ENCODE measurements at regions not wholly inside any gene's neighbourhood (a gene's known extent, or its start where the extent isn't known, plus 50 kb on each side); places are given as distances from the start of the nearest gene placed in this dataset.
"Not testable (repeated sequence)": the region's sequence is repeated elsewhere in the genome, so short reads cannot be mapped to it uniquely, and the experiment has no call there.

DNA sequence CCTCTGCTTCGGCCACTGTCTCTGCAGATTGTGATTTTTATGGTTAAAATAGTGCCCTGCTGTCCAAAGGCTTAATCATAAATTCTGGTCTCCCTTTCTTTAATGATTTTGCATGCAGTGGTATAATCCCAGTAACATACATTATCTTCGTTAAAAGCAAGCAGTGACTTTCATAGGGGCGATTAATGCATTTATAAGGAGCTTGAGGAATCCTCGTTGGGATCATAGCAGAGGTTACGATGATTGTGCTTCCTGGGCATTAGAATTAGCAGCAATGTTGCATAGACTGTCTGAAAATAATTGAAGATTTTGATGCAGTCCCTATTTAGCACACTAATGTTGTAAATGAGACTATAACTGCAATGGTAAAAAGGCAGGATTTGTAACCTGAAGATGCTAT lies 181.3 kb downstream of the PRL start:
- no peak for DNase-seq (ENCODE audit: low read depth in 4 of 4, low spot score in 3 of 4)

DNA sequence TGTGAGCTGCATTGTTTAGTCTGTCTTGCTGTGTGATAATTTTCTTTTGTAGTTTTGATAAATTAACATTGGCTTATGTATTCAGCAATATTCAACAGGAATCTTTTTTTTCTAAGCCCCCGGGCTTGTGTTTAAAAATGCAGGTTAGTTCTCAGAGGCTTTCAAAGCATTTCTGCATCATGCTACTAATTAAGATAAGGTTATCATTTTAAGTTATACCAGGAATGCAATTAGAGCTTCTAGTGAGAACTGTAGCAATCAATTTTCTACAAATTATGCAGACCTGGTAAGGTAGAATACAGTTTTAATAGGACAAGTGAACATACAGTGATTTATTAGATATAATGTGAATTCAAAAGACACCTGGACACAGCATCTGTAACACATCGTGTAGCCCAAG lies 179.2 kb downstream of the PRL start:
- no peak for DNase-seq (ENCODE audit: low read depth in 4 of 4, low spot score in 3 of 4)

DNA sequence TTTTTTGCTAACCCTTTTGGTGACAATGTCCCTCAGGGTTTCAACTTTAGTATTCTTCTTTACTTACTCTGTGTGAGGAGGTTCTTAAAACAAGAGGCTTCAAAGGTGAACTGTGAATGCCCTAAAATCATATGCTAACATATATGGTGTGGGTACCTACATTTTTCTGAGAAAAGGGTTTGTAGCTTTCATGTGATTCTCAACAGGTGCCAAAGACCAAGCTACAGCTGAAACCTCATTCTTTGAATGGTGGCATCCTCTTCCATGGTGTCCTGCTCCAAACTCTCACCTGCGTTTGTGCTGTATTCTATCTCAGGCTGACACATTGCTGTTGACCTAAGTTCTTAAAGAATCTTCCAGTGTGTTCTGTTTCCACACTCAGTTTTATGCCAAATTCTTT lies 177.3 kb downstream of the PRL start:
- no peak for DNase-seq (ENCODE audit: low read depth in 4 of 4, low spot score in 3 of 4)

DNA sequence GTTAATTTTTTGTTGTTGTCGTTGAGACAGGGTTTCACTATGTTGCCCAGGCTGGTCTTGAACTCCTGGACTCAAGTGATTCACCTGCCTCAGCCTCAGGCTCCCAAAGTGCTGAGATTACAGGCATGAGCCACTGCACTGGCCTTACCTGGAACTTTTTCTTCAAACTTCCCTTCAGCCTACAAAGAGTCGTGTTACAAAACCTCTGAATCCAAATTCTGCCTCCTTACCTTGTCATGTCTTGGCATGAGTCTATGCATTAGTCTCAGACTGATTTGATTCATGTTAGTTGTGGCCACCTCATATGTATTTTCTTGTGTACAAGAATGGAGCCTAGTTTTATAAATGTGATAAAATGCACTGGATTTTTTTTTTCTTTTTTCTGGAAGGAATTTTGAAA lies 172.1 kb downstream of the PRL start:
- DNase-seq (ENCODE audit: low read depth in 4 of 4, low spot score in 3 of 4): no peak

DNA sequence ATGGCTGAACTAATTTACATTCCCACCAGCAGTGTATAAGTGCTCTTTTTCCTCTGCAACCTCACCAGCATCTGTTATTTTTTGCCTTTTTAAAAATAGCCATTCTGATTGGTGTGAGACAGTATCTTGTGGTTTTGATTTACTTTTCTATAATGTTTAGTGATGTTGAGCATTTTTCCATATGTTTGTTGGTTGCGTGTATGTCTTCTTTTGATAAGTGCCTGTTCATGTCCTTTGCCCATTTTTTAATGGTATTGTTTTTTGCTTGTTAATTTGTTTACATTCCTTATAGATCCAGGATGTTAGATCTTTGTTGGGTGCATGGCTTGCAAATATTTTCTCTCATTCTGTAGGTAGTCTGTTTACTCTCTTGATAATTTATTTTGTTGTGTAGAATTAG lies 169.9 kb downstream of the PRL start:
- DNase-seq (ENCODE audit: low read depth in 4 of 4, low spot score in 3 of 4): no peak

DNA sequence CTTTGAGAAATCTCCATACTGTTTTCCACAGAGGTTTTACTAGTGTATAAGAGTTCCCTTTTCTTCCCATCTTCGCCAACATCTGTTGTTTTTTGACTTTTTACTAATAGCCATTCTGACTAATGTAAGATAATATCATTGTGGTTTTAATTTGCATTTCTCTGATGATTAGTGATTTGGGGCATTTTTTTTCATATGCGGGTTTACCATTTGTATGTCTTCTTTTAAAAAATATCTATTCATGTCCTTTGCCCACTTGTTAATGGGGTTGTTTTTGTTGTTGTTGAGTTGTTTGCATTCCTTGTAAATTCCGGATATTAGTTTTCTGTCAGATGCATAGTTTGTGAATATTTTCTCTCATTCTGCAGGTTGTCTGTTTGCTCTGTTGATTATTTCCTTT lies 167.1 kb downstream of the PRL start:
- no peak for DNase-seq (ENCODE audit: low read depth in 4 of 4, low spot score in 3 of 4)

DNA sequence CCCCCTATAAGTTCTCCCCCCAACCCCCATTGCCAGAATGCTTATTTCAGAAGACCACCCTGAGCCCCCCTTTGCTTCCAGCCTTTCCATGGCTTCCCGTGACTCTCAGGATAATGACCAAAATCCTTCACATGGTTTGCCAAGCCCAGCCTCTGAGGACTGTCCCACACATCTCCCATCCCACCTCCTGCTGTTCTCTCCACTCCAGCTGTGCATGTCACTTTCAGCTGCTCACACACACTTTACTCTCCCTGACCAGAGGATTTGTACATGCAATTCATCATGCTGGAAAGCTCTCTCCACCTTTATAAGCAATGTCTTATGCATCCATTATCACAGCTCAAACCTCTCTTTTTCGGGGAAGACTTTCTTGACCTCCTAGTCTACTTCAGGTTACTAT lies 164.2 kb downstream of the PRL start:
- no peak for DNase-seq (ENCODE audit: low read depth in 4 of 4, low spot score in 3 of 4)

DNA sequence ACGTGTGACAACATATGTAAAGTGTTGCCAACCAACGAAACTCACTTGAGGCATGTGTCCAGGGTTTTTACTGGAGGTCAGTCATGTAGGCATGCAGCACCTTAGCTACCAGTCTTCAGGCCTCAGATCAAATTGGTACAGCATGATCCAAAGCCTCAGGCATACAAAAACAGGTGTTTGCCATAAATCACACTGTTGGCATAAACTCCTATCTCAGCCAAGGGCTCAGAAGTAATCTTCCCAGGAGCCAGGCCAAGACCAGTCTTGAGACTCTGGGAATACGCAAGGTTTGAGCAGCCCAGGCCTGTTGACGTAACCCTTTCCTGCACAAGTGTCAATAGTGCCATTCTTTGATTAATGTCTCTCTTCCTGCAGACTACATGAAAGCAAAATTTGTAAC lies 163.5 kb downstream of the PRL start:
- DNase-seq (ENCODE audit: low read depth in 4 of 4, low spot score in 3 of 4): no peak

DNA sequence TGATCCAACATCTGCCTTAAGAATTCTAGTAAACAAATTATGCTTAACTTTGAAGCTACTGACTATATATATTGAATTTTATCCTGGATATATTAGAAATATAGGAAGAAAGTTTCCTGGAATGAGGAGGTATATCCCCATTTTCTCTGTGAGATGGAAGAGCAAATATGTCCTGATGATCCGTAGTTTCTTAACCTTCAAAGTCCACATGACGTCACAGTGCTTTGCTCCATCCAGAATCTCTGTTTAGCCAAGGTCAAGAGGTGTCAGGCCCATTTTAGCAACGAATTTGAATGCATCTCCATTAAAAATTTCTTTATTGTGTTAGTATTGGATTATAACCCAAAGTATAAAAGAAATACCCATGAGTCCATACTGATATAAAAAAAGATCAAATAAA lies 162.5 kb downstream of the PRL start:
- no peak for DNase-seq (ENCODE audit: low read depth in 4 of 4, low spot score in 3 of 4)

DNA sequence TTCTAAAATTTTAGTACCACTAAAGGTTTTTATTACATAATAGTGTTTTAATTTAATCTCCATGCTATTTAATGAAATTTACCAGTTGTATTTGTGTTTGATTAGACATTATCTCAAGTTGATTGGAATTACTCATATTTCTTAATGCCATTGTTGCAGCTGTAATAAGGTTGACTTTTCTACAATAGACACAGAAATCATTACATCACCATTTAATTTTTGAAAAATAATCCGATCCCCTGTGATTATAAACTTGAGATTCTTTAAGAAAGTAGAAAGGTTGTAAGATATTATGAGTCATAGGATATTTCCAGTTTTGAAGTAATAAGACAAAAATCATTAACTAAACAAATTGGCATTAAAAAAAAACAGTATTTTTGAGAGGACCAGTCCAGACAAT lies 161.4 kb downstream of the PRL start:
- no peak for DNase-seq (ENCODE audit: low read depth in 4 of 4, low spot score in 3 of 4)

DNA sequence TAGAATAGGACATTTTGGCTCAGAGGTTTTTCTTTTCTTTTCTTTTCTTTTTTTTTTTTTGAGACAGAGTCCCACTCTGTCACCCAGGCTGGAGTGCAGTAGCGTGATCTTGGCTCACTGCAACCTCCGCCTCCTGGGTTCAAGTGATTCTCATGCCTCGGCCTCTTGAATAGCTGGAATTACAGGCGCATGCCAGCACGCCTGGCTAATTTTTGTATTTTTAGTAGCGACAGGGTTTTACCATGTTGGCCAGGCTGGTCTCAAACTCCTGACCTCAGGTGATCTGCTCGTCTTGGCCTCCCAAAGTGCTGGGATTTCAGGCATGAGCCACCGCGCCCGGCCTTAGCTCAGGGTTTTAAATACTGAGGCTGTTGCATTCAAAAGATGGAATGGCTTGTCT lies 156.1 kb downstream of the PRL start:
- not testable (repeated sequence) for DNase-seq (ENCODE audit: low read depth in 4 of 4, low spot score in 3 of 4)

DNA sequence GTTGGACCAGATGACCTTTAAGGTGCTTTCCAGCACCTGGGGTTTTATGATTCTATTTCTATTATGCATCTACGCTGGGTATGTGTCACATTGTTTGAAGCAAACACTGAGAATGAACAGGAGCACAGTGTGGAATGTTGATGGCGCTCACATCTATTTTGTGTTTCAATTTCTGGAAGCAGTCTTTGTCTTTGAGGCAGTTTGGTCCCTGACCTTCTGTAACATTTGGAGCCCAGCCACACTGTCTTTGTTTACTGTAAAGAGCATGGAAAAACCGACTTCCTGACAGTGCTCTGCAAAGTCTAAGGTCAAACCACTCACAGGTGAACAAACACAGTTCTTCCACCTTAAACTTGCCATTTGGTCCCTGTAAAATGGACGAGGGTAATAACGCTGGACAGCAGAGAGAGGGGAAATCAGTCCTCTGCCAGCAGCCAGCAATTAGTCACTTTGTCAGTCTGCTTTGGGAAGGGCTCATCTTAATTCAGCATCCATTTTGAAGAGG lies 155.5 kb downstream of the PRL start:
- no peak for DNase-seq (ENCODE audit: low read depth in 4 of 4, low spot score in 3 of 4)

DNA sequence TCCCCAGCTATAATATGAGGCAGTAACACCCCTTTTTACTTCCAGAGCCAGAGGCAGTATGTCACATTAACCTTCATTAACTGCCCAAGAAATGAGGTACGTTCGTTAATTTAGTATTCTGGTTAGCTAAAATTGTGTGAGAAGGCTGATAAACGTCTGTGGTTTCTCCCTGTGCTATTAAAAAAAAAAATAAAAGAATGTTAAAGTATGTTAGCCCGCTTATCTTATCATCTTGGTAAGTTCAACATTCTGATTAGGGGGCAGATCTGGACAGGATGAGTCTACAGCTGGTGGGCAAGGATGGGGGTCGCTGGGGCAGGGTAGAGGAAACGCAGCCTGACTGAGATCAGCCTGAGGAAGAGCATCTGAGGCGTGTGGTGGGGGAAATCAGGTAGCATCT lies 154.0 kb downstream of the PRL start:
- DNase-seq (ENCODE audit: low read depth in 4 of 4, low spot score in 3 of 4): no peak

DNA sequence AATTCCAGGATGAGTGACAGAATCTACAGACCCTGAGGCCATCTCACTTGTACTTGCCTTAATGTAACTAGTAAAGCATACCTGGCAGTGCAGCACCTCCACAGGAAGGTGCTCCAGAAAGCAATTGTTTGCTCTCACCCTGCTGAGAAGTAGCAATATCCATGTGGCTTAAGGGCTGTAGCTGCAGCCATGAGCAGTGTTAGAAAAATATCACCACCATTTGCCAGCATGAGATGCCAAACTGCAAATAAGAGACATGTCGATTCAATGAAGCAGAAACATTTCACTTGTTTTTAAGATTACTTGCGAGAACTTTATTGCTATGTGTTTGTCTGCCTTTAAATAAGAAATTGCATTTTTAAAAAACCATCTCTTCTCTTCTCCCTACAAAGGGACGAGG lies 151.5 kb downstream of the PRL start:
- DNase-seq (ENCODE audit: low read depth in 4 of 4, low spot score in 3 of 4): no peak

DNA sequence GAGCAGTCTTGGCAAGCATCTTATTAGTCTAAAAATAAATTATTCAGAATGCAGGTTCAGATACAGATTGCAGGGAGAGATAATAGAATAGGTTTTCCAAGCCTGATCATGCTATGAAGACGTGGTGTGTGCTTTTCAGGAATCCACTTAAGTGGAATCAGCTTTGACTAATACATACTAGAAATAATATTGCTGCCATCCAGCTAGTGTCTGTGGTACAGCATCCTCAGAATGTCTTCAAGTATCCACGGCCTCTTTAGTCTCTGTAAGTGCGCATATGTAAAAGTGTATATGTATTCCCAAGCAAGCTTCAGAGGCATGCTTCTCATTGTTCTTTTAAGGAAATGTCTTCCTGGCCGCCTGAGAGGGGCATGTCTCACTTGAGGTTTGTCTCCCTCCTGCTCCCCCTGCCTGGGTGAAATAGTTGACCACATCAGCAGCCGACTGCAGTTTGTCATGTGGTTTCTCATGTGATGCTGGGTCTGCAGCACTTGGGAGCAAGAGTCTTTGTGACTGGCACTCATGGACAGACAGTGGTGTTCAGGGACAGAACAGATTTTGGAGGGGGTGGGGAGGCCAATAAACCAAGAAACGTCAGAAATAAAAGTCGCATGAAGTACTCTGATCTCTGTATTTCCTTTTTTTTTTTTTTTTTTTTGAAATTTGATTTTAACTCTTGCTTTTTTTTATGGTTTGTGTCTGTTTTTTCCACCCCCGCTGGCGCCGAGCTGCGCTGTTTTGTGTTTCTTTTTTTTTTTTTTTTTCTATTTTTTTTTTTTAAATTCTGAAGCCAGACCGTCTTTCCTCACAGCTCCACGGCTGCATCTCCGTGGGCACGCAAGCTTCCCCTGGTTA lies 150.8 kb downstream of the PRL start:
- peak in 1 of 4 donors; percentile 48 for DNase-seq (ENCODE audit: low read depth in 4 of 4, low spot score in 3 of 4)

DNA sequence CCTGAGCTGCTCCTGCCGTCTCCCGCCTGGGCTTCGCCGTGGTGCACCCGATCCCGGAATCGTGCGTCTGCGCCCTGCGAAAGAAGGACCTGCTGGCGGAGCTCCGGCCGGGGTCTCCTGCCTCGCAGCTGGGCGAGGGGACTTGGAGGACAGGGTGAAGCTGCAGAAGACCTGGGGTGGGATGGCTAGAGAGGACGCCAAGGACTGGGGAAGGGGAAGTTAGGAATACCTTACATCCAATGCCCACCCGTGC lies 150.2 kb downstream of the PRL start:
- no peak for DNase-seq (ENCODE audit: low read depth in 4 of 4, low spot score in 3 of 4)

DNA sequence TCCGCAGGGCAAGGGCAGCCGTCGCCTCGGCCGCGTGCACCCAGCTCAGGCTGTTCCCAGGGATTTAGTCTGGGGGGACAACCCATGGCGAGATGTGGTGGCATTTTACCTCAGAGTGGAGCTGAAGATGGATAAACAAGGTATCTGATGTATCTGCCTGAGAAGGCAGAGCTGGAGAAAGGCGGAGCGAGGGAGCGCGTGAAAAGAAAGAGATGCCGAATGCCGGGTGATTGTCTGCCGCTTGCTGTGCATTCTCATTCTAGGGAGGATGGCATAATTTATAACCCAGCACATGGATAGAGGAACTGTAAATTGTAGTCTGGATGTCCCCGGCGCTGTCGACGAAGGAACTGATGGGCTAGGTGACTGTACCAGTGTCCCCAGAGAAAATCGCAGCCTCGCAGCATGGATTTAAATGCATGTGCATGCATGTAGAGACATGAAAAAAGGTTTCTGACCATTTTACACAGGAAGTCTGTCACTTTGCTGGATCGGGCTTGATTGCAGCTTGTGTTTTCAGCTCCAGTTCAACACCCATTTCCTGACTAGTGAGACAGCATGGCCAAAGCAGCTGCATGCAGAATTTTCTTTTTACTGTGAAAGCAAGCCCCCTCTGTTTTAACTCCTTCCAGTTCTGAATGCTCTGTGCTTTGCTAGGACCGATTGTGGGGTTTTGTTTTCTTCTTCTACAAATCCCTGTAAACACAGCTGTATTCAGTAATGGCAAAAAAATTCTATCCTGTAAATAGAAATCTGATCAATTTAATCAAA lies 149.7 kb downstream of the PRL start:
- no peak for DNase-seq (ENCODE audit: low read depth in 4 of 4, low spot score in 3 of 4)

DNA sequence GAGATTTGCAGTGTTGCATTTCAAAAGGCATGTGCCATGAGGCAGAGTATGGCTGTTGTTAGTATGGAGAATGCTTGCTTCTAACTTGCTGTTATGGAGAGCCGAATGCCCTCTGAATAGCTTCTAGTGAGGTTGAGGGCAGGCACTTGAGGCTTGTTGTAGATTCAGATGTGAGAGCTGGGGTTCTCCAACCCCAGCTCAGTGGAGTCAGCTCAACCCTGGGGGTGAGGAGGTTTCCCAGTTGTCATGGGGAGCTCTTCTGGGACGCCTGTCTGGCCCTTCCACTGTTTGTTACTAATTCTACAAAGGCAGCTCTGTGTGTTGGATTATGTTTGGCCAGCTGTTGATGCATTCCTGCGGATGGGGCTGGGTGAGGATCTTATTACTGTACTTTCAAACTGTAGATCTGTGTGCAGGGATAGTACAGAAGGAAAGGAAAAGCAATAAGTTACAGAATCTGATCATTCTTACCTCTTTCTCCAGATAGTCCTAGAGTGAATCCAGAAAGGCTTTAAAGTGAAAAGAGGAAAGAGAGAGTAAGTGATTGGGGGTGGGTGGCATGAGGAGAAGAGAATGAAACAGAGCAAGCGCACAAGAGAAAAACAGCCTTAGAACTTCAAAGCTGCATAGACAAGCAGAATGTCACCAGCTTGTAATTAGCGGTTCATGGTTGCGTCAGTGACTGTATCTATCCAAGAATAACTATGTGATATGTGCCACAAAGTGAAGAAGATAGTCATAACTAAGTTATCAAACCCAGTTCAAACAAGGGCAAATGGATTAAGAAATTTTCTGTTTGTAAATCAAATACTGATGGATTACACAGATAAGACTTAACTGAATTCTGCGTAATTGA lies 148.7 kb downstream of the PRL start:
- DNase-seq (ENCODE audit: low read depth in 4 of 4, low spot score in 3 of 4): peak; percentile 78 to 89 (median 84)

DNA sequence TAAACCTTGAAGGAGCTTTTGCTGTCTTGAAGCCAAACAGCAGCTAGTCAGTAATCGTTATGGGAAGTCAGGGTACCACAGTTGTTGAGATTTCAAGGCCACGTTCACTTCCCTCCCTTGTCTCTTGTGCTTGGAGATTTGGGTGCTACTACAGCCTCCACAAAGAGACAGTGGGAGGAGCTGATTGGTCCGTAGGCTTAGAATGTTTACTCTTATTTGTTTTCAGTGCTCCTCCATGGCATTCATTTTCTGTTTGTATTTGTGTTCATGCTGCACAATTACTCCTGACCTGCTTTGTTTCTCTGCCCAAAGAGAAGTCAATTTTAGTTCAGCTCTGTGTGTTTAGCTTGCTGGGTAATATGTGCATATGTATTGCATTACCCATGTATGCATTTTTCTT lies 147.7 kb downstream of the PRL start:
- no peak for DNase-seq (ENCODE audit: low read depth in 4 of 4, low spot score in 3 of 4)

DNA sequence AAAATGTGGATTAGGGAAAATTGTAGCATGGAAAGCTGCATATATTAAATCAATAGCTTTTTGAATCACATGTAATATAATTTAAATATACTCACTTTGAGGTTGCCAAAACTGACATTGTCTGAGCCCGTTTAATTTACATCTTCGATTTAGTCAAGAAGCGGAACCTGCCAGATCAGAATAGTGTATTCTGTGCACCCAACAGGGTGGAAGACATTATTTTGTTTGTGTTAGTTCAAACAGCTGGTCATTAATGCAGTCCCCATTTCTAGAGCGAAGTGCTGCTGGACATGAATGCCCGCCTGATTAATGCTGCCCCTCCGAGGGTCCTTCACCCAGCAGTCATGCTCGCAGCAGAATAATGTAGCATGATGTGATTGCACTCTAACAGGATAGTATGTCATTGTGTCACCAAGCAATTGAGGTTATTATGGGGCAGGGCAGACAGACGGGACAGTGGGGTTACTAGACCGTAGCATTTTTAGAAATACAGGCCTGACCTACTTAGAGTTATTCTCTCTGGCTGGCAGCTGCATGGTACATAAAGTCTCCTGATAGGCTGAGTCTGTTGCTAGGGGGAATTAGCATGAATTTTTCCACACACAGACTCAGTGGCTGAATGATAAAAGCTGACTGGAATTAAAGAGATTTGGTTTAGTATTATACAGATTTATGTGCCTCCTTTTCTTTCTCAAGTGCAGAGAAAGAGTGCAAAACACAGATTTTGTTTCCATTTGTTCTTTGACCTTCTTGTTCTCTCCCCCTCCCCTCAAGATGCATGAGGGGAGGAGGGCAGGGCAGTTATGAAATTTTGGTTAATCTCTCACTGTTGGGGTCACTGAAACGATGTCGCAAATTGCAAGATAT lies 147.1 kb downstream of the PRL start:
- peak in 1 of 4 donors; percentile 49 for DNase-seq (ENCODE audit: low read depth in 4 of 4, low spot score in 3 of 4)

All from right renal pelvis (tissue), 4 donors.